Prostate gland (tissue), 2 donors: ENCODE measurements at regions not wholly inside any gene's neighbourhood (a gene's known extent, or its start where the extent isn't known, plus 50 kb on each side); places are given as distances from the start of the nearest gene placed in this dataset.
"Not testable (repeated sequence)": the region's sequence is repeated elsewhere in the genome, so short reads cannot be mapped to it uniquely, and the experiment has no call there.

Source experiments
- DNase-seq: peaks from one replicate; pipeline ENCODE4 v3.0.0-alpha.2; 2019; ENCODE audit warnings: low spot score
- H3K27ac ChIP-seq, 2 donors: fragments of 200-600 bp; sonication (generic); 2 replicates each; pipeline ENCODE4 v1.5.1; 2017 to 2019
- H3K27me3 ChIP-seq: fragments of 200-600 bp; sonication (generic); replicated peaks from 2 replicates; pipeline ENCODE4 v1.5.1; 2019; ENCODE audit not compliant: insufficient read depth
- H3K36me3 ChIP-seq, 2 donors: fragments of 200-600 bp; sonication (generic); 1 replicate in 1 of 2; 2 replicates in 1 of 2; pipeline versions ENCODE4 v1.5.1 to v1.8.1; 2017 to 2019
- H3K4me1 ChIP-seq: fragments of 200-600 bp; sonication (generic); replicated peaks from 2 replicates; pipeline ENCODE4 v1.5.1; 2019
- H3K4me3 ChIP-seq, 2 donors: fragments of 200-600 bp; sonication (generic); 2 replicates each; pipeline ENCODE4 v1.5.1; 2017 to 2019
- H3K9me3 ChIP-seq: fragments of 200-600 bp; sonication (generic); 2 replicates; pipeline ENCODE4 v1.5.1; 2017
- POLR2A ChIP-seq: fragments of 450-650 bp; IDR thresholded peaks from one replicate; pipeline ENCODE4 v1.6.1; 2016; ENCODE audit warnings: antibody characterized with exemption, mild to moderate bottlenecking
- POLR2AphosphoS5 ChIP-seq: sonication (generic); formaldehyde crosslinking; IDR thresholded peaks from one replicate; pipeline ENCODE4 v1.6.1; 2017; ENCODE audit warnings: antibody characterized with exemption
- WGBS: methylation state at CpG from one replicate; pipeline ENCODE4 v1.1.5; 2018; 5-methylcytosine and 5-hydroxymethylcytosine counted together
- intact Hi-C: fragments of 100-400 bp; cut with DNase I; formaldehyde crosslinking; loops from one replicate; pipeline ENCODE4 v1.14.2; 2022
- TF ChIP-seq, protein P1 (sequence below), 4 experiments: fragments of 200-600 bp in 2 of 4; fragments of 450-650 bp in 2 of 4; sonication (generic) in 2 of 4; IDR thresholded peaks; 1 replicate in 3 of 4; 2 replicates in 1 of 4; pipeline ENCODE4 v1.5.1; 2016 to 2019; ENCODE audit warnings: antibody characterized with exemption in 4 of 4, mild to moderate bottlenecking in 2 of 4, moderate library complexity in 2 of 4

DNA sequence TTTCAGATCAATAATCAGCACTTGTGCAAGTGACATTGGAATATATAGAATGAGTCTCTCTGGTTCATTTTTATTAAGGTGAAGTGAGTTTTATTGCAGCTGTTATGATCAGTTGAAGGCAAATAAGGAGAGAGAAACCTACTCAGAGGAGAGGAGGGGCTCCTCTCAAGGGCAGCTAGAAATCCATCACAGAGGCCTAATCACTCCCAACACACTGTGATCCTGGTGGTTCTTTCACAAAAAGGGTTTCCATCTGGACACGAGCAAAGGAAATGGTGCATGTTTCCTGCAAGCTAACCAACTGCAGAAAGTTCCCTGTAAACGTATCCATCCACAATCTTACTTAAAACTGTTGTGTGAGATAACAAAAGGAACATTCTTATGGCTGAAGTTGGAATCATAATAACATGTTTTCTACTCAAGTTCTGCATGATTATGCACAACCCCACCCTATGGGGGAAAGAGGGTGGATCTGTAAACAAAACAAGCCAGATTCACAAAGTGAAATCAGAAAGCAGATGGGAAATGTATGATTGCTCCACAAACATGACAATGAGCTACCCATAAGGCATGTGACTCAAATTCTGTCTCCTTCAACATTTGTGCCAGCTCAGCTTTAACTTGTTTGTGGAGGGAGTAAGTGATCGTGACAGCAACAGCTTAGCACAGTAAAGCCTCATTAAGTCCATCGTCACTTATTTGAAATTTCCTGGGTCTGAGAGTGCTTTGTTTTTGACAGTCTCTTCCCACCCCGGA, 141.2 kb upstream of the ST6GALNAC5 start:
- H3K27ac ChIP-seq: no peak overlapping the region
- WGBS: 65% methylated on average over 5 of the region's 5 CpGs
- intact Hi-C loops: no loop called here

DNA sequence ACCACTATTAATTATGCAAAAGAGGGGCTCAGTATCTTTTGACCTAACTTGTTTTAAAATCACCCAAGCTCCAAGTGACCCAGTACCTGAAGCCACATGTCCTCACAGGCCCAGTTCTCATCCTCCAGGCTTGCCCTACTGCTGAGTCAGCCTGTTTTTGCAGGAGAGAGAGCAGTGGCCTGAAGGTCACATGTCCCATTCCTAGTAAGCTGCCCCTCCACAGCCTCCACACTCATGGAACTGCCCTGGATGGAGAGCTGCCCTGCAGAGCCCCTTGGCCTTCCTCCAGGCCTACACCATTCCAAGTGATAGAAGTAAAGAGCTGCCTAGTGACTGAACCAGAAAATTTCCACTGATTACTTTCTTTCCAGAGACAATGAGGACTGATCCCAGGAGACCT, 139.8 kb upstream of the ST6GALNAC5 start:
- intact Hi-C loops: no loop called here
- H3K27me3 ChIP-seq: no peaks in the 10 kb centered on the region

More for the DNA sequence above, 141.2 kb upstream of the ST6GALNAC5 start:
- H3K36me3 ChIP-seq: no peaks in the 10 kb centered on the region
- no peaks in the 10 kb centered on the region for H3K27me3 ChIP-seq
- no peaks in the 10 kb centered on the region for H3K9me3 ChIP-seq
- DNase-seq: no peak
- H3K4me3 ChIP-seq: no peak overlapping the region
- TF ChIP-seq POLR2A (no peak), POLR2AphosphoS5 (no peak)
- TF ChIP-seq, protein P1, sequence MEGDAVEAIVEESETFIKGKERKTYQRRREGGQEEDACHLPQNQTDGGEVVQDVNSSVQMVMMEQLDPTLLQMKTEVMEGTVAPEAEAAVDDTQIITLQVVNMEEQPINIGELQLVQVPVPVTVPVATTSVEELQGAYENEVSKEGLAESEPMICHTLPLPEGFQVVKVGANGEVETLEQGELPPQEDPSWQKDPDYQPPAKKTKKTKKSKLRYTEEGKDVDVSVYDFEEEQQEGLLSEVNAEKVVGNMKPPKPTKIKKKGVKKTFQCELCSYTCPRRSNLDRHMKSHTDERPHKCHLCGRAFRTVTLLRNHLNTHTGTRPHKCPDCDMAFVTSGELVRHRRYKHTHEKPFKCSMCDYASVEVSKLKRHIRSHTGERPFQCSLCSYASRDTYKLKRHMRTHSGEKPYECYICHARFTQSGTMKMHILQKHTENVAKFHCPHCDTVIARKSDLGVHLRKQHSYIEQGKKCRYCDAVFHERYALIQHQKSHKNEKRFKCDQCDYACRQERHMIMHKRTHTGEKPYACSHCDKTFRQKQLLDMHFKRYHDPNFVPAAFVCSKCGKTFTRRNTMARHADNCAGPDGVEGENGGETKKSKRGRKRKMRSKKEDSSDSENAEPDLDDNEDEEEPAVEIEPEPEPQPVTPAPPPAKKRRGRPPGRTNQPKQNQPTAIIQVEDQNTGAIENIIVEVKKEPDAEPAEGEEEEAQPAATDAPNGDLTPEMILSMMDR (IDR thresholded peaks at IDR 0.05): no peak
- no peaks in the 10 kb centered on the region for H3K4me1 ChIP-seq

DNA sequence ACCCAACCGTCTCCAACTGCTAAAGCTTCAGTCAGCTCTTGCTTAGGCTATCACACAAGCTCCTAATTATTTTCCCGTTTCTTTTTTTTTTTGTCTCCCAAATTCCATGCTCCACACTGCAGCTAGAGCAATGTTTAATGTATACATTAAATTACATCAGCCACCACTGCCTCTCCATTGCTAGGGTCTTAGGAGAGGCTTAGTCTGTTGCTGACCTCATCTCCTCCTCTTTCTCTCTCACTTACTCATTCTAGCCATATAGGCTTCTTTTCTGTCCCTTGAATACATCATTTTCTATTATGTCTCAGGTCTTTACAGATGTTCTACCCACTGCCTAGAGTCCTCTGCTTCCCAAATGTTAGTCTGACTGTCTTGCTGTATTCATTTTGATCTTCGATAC, 138.1 kb upstream of the ST6GALNAC5 start:
- TF ChIP-seq, protein P1 (IDR thresholded peaks at IDR 0.05): no peak
- no peak for TF ChIP-seq POLR2AphosphoS5
- TF ChIP-seq POLR2A: no peak

More for the DNA sequence above, 139.8 kb upstream of the ST6GALNAC5 start:
- Histone ChIP-seq H3K4me3 (no peak overlapping the region), H3K9me3 (no peaks in the 10 kb centered on the region), H3K4me1 (no peaks in the 10 kb centered on the region), H3K27ac (no peak overlapping the region), H3K36me3 (no peaks in the 10 kb centered on the region)
- no peak for TF ChIP-seq POLR2A
- no peak for TF ChIP-seq POLR2AphosphoS5
- TF ChIP-seq, protein P1 (IDR thresholded peaks at IDR 0.05): no peak
- no peak for DNase-seq

DNA sequence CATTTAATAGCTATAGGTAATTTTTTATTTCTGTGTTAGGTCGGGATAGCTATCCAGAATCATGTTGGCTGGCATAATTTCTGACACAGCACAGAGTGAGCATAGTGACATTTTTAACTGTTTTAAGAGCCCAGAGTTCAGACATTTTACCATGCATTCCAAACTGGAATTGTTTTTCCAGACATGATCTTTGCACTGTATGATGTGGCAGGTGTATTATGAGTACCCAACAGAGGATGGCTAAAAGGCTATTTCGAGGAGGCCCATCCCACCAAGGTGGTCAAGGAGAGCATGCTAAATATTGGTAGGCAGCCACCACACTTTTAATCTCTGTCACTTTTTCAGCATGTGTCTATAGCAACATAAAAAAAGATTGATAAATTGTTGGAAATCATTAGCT, 137.3 kb upstream of the ST6GALNAC5 start:
- no peaks in the 10 kb centered on the region for H3K9me3 ChIP-seq
- 75% methylated on average over 2 of the region's 2 CpGs for WGBS
- TF ChIP-seq, protein P1 (IDR thresholded peaks at IDR 0.05): no peak
- TF ChIP-seq POLR2AphosphoS5 (no peak), POLR2A (no peak)
- H3K4me1 ChIP-seq: no peaks in the 10 kb centered on the region
- DNase-seq: no peak
- H3K4me3 ChIP-seq: no peak overlapping the region
- H3K27ac ChIP-seq: no peak overlapping the region
- intact Hi-C loops: no loop called here
- H3K36me3 ChIP-seq: no peaks in the 10 kb centered on the region
- H3K27me3 ChIP-seq: no peaks in the 10 kb centered on the region

More for the DNA sequence above, 138.1 kb upstream of the ST6GALNAC5 start:
- no peaks in the 10 kb centered on the region for H3K4me1 ChIP-seq
- no peaks in the 10 kb centered on the region for H3K27me3 ChIP-seq
- no peak overlapping the region for H3K4me3 ChIP-seq
- no peaks in the 10 kb centered on the region for H3K9me3 ChIP-seq
- intact Hi-C loops: no loop called here
- no peak overlapping the region for H3K27ac ChIP-seq
- 94% methylated on average over 3 of the region's 3 CpGs for WGBS
- H3K36me3 ChIP-seq: no peaks in the 10 kb centered on the region
- no peak for DNase-seq

DNA sequence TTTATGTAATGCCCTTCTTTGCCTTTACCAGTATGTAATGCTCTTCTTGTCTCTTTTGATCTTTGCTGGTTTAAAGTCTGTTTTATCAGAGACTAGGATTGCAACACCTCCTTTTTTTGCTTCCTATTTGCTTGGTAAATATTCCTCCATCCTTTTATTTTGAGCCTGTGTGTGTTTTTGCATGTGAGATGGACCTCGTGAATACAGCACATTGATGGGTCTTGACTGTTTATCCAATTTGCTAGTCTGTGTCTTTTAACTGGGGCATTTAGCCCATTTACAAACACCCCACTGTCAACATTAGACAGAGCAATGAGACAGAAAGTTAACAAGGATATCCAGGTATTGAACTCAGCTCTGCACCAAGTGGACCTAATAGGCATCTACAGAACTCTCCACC, 128.9 kb upstream of the ST6GALNAC5 start:
- DNase-seq, intact Hi-C loops, H3K27ac ChIP-seq, H3K4me3 ChIP-seq, H3K9me3 ChIP-seq, H3K27me3 ChIP-seq, H3K36me3 ChIP-seq, H3K4me1 ChIP-seq: not testable (repeated sequence)
- WGBS: 32% methylated on average over 1 of the region's 1 CpG

DNA sequence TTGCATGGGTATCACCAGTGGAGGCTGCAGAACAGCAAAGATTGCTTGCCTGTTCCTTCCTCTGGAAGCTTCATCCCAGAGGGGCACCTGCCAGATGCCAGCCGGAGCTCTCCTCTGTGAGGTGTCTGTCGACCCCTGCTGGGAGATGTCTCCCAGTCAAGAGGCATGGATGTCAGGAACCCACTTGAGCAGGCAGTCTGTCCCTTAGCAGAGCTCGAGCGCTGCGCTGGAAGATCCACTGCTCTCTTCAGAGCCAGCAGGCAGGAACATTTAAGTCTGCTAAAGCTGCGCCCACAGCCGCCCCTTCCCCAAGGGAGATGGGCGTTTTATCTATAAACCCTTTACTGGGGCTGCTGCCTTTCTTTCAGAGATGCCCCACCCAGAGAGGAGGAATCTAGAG, 126.3 kb upstream of the ST6GALNAC5 start:
- 91% methylated on average over 7 of the region's 8 CpGs for WGBS
- intact Hi-C loops: not testable (repeated sequence)

More for the DNA sequence above, 126.3 kb upstream of the ST6GALNAC5 start:
- H3K27ac ChIP-seq, DNase-seq, H3K4me3 ChIP-seq, H3K36me3 ChIP-seq, H3K27me3 ChIP-seq, H3K9me3 ChIP-seq, H3K4me1 ChIP-seq: not testable (repeated sequence)
